ENCODE measurements at regions not wholly inside any gene's neighbourhood (a gene's known extent, or its start where the extent isn't known, plus 50 kb on each side); places are given as distances from the start of the nearest gene placed in this dataset.

DNA sequence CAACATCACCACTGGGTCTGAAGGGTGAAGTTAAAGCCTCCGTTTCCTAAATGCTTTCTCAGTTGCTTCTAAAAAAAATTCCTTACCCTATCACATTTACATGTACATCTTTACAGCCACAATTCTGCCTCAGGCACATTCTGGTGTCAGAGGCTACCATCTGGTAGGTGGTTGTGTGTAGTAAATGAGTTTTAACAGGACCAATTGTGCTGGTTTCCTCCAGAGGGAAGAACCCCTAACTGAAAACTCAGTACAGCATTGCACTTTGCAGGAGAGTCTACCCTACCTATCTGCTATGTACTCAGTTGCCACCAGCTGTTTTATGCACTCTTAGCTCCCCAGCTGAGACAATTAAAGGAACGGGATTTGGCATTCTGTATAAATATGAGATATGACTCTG, 1576.5 kb downstream of the PCDH9 start:
- TF ChIP-seq CTCF (IDR thresholded peaks at IDR 0.05 in 4 of 5, conservative IDR thresholded peaks at IDR 0.05 in 1 of 5) = no peak
- TF ChIP-seq POLR2A (IDR thresholded peaks at IDR 0.05) = no peak

Measured in gastrocnemius medialis (tissue), 4 donors.